ENCODE measurements at regions not wholly inside any gene's neighbourhood (a gene's known extent, or its start where the extent isn't known, plus 50 kb on each side); places are given as distances from the start of the nearest gene placed in this dataset.
A peak's percentile ranks its signal among the peaks of the same experiment; 100 is the strongest.

GRCh38 chr5:73337586-73338255 is 110.9 kb downstream of the FOXD1 start:
- DNase-seq, result no peak

DNA sequence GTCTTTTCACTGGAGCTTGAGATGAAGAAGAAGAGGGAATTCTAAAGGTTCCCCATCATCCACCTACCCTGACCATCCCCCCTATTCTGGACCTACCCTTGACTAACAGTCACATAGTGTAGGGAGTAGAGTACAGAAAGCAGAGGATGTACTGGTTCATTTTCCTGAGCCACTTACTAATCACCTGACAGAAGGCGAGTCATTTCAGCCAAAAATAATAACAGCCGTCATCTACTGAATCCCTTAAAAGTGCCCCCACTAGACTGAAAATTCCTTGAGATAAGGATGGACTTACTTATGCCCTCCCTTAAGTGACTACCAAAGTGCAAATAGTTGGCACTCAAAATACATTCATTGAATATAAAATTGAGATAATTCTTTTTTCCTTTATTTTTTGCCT is 112.2 kb downstream of the FOXD1 start:
- peak; percentile 58 for DNase-seq

DNA sequence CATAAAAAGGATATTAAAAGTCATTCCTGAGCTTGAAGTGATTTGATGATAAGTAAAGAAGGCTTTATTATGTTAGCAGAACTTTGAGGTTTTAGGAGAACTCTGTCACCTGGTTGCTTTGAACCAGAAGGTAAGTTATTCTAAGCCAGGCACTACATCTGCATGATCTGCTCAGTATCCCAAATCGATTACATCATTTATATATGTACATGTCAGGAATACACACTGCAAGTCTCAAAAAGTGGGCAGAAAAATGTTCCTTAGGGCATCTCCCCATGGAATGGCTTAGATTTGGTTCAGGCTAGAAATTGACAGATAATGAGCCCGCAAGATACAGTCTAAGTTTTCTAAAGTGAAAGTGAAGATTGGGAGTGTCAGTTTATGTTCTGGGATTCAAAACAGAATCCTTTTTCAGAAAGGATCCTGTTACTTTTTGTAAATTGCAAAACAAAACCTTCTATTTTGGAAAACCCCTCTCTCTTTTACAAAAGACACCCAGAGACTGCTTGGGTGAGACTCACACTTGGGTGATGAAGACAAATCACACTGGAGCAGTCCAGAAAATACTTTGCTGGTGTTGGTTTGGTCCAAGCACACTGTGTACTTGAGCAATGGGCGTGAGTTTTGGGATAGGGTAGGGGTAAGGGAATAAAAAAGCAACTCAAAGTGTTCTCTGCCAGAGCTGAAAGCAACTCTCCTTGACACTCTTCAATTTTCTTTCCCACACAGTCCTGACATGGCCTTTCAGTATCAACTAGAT is 114.5 kb downstream of the FOXD1 start:
- DNase-seq, result no peak

DNA sequence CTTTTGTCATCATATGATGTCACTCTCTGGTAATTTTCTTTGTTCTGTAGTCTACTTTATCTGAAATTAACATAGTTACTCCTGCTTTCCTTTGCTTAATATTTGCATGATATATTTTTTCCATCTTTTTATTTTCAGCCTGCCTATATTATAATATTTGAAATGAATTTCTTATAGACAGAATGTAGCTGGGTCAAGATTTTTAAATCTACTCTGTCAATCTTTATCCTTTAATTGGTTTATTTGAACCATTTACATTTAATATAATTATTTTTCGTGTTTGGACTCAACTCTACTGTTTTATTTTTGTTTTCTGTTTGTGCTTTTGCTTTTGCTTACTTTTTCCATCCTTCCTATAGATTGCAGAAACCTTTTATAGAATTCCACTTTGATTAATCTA is 118.0 kb downstream of the FOXD1 start:
- DNase-seq, result no peak

DNA sequence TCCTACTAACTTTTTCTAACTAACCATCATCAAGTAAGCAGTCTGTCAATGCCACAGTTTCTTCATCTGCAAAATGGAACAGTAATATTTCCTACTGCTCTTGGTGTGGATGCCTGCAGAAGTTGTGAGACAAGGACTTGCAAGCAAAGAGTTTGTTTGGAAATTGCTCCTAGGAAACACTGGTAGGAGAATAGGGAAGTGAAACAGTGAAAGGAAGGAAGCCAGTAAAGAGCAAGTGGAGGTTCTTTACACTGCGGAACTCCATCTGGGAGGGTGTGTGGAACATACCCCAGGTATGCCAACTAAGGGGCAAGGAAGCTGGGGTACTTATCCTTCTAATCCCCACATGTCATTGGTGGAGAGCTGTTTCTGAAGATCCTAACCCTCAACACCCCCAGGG is 119.9 kb downstream of the FOXD1 start:
- DNase-seq, result no peak

- DNase-seq, result no peak
Observed at GRCh38 chr5:73327908-73328455, 120.6 kb downstream of the FOXD1 start.

GRCh38 chr5:73325546-73325945 is 123.0 kb downstream of the FOXD1 start:
- DNase-seq, result no peak

DNA sequence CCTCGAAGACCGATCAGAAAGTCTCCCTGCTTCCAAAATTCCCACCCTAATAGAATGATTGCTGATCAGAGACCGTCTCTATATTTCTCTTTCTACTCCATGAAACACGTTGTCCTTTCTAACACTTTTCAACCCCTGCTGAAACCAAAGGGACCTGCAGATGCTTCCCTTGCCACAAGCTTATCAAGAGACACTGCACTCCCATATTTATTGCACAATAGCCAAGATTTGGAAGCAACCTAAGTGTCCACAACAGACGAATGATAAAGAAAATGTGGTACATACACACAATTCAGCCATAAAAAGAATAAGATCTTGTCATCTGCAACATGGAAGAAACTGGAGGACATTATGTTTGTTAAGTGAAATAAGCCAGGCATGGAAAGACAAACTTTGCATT is 125.1 kb downstream of the FOXD1 start:
- DNase-seq, result no peak

DNA sequence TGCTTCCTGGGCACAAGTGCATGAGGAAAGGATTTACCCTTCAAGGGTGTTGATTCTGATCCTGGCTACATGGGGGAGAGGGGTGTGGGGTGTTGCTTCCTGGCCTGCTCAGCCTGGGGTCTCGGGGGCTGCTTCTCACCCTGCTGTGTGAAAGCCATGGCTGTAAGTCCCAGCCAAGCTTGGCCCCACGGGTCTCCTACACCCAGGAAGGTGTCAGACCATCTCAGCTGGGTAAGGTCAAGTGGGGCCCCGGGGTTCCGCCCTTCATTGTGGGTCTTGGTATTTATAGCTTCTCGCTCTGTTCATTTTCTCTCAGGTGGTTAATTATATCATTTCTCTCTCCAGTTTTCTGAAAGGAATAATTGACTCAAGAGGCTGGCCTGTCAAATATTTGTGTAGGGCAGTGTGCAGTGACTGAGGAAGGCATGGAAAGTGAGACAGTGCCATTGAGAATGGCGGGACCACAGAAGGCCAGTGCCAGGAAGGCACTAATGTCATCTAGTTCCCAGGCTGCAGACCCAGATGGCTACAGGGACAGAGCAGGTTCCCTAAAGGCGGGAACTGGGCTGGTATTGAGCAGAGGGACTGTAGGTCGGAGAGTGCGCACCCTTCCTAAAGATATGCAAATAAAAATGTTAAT is 126.0 kb downstream of the FOXD1 start:
- no peak for DNase-seq

GRCh38 chr5:73321757-73322436 is 126.7 kb downstream of the FOXD1 start:
- no peak for DNase-seq

DNA sequence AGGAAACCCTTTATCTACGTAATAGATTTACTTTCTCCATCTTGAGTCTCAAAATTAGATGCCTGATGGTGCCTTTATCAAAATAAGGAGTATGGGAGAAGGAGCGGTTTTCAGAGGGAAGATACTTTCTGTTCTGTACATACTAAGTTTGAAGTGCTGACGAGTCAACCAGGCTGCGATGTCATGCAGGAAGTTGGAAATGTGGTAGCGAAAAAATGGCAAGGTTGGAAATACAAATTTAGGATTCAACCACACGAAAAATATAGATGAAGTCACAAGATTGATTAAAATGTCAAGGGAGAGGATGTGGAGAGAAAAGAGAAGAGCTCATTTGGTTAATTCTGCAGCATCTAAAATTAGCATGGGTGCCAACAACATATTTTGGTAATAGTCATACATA is 129.5 kb downstream of the FOXD1 start:
- no peak for DNase-seq

DNA sequence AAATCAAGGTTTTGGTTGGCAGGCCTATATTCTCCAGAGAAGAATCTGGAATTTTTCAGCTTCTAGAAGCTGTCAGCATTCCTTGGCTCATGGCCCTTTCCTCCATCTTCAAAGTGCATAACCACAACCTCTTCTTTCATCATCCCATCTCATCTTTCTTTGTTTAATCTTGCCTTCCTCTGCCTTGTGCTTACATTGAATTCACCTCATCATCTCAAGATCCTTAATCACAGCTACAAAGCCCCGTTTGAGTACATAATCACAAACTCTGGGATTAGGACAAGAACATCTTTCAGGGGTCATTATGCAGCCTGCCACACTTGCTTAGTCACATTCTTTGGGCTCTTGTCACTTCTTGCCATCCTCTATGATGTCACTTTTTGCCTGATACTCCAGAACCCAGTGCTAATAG is 130.3 kb downstream of the FOXD1 start:
- no peak for DNase-seq

GRCh38 chr5:73317523-73317922 is 131.1 kb downstream of the FOXD1 start:
- no peak for DNase-seq

DNA sequence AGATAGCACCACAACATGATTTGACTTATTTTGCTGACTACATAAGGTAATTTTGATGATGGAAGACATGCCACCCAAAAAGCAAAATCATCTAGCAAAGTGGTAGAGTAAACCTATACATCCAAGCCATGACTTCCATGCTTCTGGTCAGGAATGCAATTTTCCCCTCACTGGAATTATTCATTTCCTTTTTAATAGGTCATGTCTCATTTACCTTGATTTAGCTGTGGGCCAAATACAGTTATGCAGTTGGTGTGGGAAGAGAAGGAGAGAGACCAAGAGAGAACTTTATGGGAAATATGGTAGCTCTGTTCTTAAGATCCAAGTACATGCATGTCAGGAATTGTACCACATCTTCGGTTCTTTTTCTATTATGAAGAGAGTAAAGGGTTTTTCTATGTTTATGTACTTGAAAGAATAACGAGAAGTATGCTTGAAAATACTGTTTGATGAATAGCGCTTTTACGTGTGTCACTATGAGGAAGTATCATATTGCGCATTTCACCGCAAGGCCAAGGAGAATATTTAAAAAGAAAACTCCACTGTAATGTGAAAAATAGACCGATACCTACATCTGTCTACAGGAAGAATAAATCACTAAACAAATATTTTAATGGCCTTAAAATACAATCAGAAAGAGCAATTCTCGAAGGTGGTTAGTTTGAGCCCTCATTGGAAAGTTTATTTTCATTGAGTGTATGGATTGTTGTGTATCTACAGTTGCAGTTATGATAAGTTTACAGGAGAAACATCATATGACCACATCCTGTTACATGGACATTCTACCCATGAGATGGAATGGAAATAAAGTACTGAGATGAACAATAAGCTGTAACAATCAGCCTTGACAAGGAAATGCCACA is 134.0 kb downstream of the FOXD1 start:
- no peak for DNase-seq

GRCh38 chr5:73312872-73313510 is 135.6 kb downstream of the FOXD1 start:
- no peak for DNase-seq

DNA sequence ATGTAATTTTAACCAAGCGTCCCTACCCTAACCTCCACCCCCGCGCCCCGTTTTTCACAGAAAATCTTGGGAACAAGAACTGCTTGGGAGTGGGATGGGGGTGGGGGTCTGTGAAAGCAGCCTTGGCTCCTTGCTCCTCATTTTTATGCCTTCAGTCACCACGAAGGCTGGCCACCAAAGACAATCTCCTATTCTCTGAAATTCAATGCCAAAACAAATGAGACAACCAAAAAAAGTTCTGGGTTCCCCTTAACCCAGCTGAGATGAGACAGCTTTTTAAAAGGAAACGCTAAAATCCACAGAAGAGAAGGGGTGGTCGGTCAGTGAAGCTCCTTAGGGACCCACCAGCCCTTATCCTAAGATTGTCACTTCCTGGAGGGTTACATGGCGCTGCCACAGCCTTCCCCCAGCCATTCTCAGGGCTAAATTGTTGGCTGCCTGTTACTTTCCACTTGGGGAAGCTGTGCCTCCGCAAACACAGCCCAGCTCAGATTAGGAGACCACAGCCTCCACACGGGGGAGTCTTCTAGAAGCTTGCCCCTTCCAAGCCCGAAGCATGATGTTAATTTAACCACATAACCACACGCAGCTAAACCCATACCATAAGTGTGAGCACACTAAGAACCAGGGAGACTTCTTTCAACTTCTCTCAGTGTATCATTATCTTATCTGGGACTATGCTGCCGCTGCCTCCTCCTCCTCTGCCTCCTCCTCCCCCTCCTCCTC is 136.3 kb downstream of the FOXD1 start:
- no peak for DNase-seq

DNA sequence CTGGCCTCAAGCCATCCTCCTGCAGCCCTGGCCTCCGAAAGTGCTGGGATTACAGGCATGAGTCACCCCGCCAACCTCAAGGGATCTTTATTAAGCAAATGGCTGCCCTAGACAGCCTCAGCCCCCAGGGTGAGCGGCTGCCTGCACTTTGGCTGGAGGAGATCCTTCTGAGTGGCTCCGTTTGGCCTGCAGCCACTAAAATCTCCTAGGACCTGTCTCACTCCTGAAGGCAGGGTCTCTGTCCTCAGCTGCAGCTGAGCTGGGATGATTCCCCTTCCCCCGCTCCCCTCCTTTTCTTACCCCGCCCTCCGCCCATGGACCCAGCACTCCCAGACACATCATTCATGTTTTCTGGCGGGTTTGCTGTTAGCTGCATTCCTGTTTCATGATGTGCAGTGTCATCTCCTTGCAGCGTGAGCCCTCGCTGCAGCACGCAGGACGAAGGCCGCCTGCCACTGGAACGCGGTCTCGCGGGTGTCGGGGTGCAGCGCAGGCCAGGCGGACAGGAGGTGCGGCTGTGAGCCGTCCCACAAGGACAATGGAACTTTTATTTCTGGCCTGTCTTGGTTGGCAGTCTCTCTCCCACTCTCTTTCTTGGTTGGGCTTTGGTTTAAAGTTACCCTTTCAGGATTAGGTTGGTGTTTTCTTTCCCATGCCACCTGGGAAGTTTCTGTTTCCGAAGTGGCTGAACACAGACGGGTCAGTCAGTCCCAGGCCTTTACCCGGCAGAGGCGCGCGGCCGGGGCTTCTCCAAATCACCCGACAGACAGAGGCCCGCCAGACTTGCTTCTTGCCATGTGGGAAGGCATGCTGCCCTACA is 137.1 kb downstream of the FOXD1 start:
- DNase-seq, result no peak

GRCh38 chr5:73307645-73308355 is 134.8 kb downstream of the TMEM174 start:
- DNase-seq, result no peak

- no peak for DNase-seq
Observed at GRCh38 chr5:73306741-73307275, 133.8 kb downstream of the TMEM174 start.

All from NCI-H524 treated with DMSO at 0.1 percent for 48 hours (cell line).